ENCODE measurements at regions not wholly inside any gene's neighbourhood (a gene's known extent, or its start where the extent isn't known, plus 50 kb on each side); places are given as distances from the start of the nearest gene placed in this dataset.
"Not testable (repeated sequence)": the region's sequence is repeated elsewhere in the genome, so short reads cannot be mapped to it uniquely, and the experiment has no call there.

DNA sequence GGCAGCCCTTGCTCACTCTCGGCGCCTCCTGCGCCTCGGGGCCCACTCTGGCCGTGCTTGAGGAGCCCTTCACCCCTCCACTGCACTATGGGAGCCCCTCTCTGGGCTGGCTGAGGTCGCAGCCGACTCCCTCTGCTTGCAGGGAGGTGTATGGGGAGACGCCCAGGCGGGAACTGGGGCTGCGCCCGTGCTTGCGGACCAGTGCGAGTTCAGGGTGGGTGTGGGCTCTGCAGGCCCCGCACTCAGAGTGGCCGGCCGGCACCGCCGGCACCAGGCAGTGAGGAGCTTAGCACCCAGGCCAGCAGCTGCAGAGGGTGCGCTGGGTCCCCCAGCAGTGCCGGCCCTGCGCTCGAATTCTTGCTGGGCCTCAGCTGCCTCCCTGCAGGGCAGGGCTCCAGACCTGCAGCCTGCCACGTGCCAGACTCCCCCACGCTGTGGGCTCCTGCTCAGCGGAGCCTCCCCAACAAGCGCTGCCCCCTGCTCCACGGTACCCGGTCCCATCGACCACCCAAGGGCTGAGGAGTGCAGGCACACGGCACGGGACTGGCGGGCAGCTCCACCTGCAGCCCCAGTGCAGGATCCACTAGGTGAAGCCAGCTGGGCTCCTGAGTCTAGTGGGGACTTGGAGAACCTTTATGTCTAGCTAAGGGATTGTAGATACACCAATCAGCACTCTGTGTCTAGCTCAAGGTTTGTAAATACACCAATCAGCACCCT, 54.0 kb upstream of the WWC2 start:
- DNase-seq = not testable (repeated sequence)

DNA sequence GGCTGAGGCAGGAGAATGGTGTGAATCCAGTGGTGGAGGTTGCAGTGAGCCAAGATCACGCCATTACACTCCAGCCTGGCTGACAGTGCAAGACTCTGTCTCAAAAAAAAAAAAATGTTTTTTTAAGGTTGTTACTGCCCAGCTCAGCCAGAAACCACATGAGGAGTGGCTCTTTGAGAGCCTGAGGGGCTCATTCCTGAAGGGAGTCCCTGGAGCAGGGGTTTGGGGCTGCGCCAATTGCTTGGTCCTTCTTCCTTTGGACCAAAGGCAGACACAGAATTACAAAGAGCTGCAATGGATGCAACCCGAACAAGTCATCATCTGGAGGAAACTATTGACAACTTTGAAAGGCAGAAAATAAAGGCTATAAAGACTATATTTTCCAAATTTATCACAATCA, 60.6 kb upstream of the WWC2 start:
- no peak for DNase-seq

DNA sequence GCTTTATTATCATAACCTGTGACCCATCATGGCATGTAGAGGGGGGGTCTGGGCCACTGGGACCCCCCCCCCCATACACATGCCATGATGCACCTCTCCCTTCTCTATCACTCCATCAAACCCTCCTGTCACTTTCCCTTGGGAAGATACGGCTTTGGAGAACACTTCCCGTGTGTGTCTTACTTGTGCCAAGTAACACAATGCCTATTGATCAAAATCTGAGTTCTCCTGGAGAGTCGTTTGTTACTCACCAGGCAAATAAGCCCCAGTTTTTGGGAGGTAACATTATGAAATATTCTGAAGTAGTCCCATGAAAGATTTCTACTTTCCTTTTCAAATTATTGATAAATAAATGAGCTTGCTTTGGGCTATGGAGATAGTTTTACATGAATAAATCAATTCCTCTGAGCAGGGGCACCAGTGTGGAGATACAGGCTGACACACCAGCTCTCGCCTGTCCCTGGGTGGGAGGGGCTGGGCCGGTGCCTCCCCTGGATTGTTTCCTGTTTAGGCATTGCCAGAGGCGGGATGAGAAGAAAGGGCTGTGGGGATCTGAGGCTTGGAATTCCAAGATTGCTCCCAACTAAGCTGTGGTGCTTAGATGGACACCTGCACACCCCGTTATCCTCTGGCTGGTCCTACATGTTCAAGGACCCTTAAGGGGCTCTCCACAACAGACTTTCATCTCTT, 63.2 kb upstream of the WWC2 start:
- DNase-seq = no peak

DNA sequence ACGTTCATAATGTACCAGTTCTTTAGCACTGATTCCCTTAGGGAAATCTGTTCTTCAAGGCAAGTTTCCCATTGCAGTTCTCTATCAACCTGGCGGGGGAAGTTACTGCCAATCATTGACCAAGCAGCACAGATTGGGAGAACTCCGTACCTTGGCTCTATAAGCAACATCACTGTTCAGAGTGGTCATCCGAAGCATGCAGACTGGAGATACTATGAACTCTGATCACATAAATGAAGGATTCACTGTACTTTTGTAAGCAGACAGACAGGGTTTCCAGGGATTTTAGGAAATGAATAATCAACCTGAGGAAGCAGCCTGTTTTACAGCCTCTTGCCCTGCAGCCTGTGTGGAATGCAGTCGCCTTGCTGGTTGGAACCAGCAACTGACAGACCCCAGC, 63.8 kb upstream of the WWC2 start:
- no peak for DNase-seq

DNA sequence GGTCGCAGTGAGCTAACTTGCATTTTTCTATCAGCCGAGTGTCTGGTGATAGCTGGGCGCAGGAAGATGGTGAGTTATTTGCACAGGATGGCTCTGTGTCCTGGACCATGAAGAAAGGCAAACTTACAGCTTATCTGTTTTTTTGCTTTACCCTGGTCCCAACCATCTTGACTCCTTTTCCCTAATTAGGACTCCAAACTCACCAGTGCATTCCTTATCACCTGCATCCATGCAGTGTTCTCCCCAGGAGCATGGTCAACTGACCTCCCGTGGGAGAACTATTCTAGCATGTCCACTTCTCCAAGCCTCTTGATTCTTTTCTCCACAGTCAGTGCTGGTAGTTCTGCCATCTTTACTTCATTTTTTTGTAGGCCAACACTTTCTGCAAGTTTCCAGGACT, 68.2 kb upstream of the WWC2 start:
- no peak for DNase-seq

DNA sequence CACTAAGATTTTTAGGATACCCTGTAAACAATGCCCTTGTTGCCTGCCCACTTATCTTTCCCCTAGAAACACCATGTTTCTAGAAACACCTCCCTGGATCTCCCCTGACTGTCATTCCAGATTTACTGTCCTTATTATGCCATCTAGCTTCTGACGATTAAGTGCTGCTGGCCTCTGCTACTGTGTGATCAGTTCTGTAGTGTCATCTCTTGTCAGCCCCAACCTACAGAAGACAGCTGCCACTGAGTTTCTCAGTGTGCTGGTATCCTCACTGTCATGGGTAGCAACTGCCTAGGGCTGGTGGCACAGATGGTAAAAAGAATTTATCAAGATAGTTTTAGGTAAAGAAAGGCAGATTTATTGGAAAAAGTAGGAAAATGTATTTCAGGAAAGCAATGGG, 68.7 kb upstream of the WWC2 start:
- DNase-seq = no peak

DNA sequence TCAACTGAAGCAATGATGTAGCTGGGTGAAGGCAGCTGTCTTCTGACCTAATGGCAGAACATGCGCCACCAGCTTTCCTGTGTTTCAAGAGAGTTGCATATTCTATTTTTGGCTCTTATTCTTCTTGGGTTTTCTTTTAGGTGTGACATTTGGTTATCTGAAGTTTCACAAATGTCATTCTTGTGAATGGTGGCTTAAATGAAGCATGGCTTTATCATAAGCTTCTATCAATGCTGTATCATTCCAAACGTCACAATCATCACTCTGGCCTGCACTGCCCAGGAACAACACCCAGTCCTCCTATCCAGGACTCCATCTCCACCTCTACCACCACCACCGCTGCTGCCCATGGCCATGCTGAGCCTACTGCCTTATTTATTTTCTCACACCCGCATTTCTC, 69.7 kb upstream of the WWC2 start:
- no peak for DNase-seq

DNA sequence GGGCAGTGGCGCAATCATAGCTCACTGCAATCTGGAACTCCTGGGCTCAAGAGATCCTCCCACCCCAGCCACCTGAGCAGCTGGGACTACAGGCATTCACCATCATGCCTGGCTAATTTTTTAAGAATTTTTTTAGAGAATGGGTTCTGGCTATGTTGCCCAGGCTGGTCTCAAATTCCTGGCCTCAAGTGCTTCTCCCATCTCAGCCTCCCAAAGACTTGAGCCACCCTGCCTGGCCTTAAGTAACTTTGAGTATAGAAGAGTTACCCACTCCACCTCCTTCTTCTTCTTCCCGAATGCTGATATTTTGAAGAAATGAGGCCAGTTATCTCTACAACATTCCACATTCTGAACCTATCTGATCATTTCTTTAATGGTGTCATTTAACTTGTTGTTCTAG, 72.4 kb upstream of the WWC2 start:
- DNase-seq = no peak

DNA sequence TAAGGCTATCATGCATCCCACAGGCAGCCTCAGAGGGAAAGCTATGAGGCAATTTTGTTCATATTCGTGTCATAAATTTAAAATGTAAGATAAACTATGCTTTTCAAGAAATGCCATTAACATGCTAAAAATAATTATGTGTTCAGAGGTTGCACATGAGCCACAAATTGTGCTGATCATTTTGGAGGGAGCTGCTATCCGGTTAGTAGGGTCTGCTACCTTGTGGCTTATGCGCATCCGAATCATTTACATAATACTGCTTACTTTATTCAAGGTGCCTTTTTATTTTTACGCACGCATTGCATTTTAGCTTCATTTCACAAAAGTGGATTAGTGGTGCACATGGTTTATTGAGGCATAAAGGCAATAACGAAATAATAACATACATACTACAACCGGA, 76.4 kb upstream of the WWC2 start:
- DNase-seq = no peak

DNA sequence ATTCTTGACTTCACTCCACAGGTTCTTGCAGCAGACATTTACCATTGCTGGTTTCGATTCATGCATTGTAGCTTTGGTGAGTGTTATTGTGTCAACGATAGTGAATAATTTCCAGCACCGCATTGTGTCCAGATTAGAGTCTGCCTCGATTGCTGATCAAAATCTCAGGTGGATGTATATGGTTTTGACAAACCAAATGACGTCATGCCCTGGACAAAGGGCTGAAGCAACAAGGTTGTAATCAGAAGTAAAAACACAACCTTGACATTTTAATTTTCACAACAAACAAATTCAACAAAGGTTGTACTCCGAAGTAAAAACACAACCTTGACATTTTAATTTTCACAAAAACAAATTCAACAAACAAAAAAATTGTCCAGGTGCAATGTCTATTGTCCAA, 81.1 kb upstream of the WWC2 start:
- DNase-seq = no peak

DNA sequence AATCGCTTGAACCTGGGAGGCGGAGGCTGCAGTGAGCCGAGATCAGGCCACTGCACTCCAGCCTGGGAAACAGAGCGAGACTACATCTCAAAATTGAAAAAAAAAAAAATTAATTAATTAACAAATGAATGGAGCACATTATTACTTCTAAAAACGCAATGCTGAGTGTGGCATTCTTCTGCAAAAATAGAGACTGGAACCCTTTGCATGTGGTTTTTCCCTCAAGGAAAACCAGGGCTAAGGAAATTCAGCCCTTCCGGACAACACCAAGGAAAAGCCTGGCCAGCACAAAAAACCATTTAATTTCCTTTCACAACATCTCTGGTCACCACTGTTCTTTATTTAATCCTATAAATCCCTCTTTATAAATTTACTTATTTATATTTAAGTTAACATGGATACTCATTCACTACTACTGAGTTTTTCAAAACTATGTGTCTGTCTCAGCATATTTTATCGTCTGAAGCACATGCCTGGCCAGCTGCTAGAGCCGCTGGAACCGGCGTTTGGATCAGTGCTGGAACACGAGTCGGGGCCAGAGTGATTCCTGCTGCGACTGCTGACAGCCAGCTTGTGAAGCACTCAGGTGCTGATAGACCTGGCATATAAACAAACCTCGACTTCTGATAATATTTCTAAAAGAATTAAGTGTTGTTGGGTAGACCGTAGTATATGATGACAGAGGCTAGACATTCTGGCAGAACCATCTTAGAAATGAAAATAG, 84.5 kb upstream of the WWC2 start:
- DNase-seq = no peak

DNA sequence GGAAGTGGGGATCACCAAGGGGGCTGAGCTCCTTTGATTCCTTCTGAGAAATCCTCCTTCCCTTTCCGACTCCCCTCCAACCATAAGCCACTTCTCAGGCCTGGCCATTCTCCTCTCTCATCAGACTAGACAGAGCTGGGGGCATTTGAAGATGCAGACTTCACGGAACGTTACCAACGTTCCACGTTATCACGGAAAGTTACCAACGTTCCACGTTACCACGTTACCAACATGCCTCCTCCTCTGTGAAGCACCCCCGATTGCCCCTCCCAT, 85.4 kb upstream of the WWC2 start:
- no peak for DNase-seq

DNA sequence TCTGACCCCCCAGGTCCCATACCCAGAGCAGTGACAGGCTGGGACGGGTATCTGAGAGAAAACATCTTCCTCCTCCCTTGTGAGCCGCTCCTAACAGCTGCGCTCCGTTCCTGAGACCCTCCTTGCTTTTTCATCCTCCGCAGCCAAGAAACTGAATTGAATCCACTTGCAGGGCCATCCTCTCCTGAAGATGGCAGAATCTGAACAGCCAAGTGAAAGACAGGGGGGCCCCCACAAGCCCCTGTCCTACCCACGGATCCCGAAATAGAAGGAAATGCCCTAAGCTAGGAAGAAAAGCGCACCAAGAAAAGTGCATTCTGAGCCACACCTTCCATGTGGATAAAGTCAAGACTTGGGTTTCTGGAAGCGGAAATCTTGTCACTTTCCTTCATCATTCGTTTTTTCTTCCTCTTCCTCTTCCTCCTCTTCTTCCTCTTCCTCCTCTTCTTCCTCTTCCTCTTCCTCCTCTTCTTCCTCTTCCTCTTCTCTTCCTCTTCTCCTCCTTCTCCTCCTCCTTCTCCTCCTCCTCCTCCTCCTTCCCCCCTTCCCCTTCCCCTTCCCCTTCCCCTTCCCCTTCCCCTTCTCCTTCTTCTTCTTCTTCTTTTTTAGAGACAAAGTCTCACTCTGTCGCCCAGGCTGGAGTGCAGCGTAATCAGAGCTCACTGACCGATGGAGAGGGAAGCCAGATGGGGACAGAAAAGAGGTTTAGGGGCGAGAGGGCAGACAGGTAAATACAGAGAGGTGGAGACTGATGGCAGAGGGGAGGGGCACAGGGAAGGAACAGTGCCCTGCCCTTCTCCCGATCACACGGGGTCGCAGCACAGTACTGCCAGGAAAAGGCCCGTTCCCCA, 86.0 kb upstream of the WWC2 start:
- no peak for DNase-seq

DNA sequence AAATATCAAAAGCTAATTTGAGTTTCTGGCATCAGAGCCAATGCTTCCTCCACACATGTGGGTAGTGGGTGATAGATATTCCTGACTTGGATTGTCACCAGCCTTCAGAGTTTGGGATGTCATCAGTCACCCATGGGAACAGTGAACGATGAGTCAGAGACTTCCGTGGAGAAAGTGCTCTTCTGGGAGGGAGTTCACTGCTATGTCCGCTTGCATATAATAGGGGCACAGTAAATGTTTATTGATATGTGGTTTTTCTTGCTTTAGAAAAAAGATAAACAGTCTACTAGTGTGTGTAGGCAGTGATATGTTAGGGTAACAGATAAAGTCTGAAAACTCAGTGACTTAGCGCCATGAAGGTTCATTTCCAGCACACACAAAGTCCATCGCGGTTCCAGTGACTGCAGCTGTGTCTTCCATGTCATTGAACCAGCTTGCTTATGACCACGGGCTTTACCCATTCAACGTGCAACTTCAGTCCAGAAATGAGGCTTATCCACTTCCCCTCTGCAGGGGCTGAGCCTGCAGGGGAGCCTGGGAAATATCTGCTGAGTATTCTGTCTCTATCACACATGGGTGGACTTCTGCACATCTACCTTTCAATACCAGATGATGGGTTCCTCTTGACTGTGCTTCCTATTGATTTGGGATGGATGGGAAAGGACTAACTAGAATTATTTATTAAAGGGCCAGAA, 87.7 kb upstream of the WWC2 start:
- DNase-seq = peak; percentile 10

DNA sequence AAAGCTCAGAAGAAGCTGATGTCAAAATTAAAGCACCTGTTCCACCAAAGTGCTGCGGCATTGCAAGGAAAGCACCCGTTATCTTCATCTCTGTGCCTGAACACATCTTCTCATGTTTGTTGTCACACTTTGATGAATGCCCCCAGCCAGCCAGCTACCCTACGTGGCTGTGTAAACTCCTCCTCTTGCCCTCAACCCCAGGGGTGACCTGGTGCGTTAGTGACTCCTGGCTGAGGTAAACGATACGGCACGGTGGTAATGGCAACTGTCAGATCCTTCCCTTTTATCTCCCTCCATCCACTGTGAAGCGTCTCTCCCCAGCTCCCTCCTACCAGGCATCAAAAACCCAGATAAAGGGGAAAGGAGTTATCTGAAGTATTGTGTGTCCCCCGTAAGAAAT, 90.6 kb upstream of the WWC2 start:
- DNase-seq = no peak

DNA sequence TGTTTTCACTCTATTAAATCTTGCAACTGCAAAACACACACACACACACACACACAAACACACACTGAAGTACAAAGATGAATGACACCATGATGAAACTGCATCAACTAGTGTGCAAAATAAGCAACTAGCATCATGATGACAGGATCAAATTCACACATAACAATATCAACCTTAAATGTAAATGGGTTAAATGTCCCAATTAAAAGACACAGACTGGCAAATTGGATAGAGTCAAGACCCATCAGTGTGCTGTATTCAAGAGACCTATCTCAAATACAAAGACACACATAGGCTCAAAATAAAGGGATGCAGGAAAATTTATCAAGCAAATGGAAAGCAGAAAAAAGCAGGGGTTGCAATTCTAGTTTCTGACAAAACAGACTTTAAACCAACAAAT, 87.2 kb upstream of the DCTD start:
- DNase-seq = not testable (repeated sequence)

DNA sequence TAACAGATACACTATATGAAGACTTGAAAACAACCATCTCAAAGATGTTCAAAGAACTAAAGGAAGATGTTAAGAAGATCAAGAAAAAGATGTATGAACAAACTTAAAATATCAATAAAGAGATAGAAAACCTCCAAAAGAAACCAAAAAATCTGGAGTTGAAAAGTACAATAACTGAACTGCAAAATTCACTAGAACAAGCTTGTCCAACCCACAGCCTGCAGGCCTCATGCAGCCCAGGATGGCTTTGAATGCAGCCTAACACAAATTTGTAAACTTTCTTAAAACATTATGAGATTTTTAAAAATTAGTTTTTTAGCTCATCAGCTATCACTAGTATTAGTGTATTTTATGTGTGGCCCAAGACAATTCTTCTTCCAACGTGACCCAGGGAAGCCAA, 77.0 kb upstream of the DCTD start:
- DNase-seq = no peak

DNA sequence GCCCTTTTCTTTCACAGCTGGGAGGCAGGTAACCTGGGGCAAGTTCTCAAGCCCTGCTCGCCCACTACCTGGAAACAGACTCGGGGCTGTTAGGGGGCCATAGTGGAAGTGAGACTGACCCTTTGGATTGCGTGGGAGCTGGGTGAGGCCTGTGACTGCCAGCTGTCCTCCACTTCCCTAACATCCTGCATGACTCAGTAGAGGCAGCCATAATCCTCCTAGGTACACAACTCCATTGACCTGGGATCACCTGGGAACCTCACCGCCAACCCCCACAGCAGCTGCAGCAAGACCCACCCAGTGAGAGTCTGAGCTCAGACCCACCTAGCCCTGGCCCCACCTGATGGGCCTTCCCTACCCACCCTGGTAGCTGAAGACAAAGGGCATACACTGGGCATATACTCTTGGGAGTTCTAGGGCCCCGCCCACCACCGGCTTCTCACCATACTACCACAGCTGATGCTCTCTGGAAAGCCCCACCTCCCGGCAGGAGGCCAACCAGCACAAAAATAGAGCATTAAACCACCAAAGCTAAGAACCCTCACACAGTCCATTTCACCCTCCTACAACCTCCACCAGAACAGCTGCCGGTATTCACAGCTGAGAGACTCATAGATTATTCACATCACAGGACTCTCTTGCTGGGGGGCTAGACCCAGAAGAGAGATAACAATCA, 61.1 kb upstream of the DCTD start:
- peak; percentile 87 for DNase-seq

DNA sequence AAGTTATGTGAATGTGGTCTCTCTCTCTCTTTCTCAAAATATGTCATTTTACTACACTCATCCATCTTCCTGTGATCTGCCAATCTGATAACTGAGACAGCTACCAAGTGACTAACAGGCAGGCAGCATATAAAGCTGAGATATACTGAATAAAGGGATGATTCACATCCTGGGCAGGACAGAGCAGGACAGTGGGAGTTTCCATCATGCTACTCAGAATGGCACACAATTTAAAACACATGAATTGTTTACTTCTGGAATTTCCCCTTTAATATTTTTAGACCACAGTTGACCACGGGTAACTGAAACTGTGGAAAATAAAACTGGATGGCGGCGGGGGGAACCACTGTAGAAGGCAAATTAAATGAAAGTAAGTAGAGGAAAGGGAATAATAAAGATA, 58.6 kb upstream of the DCTD start:
- peak; percentile 87 for DNase-seq

DNA sequence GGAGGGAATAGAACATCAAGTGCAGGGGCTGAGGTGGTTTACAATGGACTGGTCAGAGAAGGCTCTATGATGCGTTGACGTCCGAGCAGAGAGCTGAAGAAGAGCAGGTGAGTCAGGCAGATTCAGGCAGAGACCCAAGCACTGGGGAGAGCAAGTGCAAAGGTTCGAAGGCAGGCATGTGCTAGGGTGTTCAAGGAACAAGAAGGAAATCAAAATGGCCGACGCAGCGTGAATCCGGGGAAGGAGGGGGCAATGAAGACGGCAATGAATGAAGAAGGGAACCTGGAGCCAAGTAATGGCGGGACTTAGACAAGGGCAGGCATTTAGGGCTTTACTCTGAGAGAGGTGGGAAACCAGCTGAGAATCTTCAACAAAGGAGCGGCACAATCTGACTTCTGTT, 56.8 kb upstream of the DCTD start:
- no peak for DNase-seq

DNA sequence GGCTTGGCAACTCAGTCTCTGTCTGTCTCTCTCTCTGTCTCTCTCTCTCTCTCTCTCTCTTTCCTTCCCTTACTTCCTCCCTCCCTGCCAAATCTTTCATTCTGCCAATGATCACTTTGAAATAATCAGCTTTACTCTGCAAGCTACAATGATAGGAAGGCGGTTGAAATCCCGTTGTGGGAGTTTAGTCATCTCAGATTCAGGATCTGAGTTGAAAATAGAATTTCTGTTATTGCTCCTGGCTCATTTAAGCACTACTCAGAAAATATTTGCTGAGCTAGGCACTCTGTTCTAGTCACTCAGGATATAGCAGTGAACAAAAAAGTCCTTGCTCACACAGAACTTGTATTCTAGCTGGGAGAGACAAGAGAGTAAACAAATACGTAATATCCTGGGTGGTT, 56.3 kb upstream of the DCTD start:
- DNase-seq = peak; percentile 27

DNA sequence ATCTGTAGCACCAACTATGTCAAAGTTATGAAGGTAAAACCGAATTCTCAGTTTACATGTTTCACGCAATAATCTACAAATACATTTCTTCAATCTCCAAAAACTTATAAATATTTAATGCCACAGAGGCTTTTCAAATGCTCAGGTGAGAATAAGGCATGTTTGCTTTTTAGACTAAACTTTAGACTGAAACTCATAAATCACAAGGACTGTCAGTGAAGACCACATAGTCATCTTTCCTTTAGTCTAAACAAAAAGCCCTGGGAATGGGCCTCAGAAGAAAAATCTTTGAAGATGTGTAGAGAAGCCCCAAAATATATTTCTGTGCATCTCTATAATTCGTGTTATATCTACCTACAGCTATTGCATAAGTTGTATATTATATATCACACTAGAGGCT, 54.5 kb upstream of the DCTD start:
- DNase-seq = no peak

All from fibroblast of skin of right quadriceps (primary cell).